HG03558 (cell line): ENCODE measurements at regions not wholly inside any gene's neighbourhood (a gene's known extent, or its start where the extent isn't known, plus 50 kb on each side); places are given as distances from the start of the nearest gene placed in this dataset.

Source experiments
- ATAC-seq: cut with Tn5 transposase; IDR thresholded peaks from one replicate; pipeline ENCODE4 v1.9.1; 2021; ENCODE audit warnings: moderate number of reproducible peaks; ENCODE audit not compliant: unreplicated experiment; ENCODE audit errors: extremely low read depth

DNA sequence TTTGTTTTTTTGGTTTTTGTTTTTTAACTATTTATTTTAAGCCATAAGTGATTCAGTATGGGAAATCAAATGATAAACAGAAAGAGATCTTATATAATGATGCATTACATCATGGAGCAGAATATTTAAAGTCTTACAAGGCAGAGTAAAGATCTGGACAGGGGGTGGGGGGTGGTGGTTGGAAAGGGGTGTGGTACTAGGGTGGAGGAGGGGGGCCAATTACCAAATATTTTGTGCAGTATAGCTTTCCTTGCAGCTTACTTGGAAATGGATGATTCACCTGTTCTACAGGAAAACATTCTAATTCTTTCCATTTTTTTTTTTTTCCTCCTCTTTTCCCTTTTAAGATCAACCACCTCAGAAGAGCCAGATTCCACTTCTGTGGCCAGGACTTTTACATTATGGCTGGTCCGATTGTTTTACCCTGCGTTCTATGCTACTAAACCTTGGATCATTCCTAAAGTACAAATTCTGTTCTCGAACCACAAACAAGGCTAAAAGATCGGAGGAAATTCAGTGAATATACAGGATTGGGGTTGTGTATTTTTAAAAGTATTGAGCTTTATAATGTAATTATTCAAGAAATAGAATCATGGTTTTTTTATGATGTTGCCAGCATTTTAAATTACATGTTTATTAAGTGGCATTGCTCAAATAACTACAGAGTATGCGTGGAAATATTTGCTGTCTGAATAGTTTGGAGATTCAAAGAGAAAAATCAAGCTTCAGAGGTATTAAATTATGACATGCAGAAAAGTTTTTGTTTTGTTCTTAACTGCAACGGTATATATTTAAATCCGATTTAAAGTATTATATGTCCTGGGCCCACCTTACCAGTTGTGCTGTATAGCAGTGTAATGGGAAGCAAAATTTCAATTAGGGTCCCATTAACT, 859.5 kb downstream of the USP25 start:
- no peak for ATAC-seq

DNA sequence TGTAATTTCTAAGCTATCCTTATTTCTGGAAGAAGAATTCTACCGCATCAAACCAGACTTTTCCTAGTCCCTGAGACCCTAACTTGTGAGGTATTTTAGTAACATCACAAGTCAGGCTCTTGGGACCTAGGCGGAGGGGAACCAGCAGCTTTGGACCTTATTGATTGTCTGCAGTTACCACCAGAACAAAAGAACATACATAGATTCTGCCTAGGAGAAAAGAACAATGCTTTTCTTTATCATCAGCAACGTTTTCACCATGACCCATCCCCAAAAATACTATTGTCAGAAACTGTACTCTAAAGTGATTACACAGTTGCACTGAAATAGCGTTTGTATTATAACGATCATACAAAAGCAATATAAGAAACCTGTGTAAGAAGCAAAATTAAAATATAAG, 860.4 kb downstream of the USP25 start:
- no peak for ATAC-seq

DNA sequence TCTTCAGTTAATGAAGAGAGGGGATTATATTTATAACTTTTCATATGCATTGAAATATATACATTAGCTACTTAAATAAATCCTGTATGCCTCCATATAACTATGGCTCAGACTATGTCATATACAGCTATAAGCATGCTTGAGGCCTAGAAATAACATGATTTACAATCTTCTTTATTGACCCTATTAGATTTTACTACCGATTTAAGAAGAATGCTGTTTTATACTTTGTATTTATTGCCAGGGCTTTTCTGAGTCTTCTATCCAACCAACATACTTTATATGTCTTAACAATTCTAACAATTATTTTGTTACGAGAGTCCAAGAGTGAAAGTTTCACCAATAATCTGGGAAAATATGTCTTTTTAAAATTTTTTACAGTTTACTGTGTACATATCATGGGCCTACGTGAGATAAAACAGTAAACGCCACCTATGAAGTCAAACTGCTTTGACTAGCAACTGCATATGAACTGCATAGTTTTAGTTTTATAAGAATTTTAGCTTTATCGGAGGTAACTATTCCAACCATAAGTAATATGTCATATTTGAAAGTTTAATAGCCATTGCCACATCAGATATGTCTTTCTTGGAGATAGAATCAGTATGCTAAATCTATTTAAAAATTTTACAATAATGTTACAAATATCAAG, 861.0 kb downstream of the USP25 start:
- ATAC-seq, result no peak

DNA sequence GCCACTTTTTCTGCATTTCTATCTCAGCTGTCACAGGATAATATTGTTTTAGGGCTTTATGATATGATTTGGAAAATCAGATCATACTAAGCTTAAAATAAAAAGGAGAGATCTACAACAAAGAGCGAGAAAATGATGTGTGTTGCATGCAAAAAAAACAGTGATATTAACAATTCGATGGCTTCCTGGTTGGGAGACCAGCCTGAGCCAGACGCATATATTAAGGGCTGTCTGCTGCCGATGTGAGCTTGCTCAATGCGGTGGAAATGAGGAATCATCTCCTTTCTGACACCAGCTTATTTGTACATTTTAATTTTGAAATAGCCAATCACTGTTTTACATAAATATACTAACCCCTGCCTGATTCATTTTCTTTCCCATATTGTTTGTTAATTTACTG, 862.6 kb downstream of the USP25 start:
- ATAC-seq, result no peak

DNA sequence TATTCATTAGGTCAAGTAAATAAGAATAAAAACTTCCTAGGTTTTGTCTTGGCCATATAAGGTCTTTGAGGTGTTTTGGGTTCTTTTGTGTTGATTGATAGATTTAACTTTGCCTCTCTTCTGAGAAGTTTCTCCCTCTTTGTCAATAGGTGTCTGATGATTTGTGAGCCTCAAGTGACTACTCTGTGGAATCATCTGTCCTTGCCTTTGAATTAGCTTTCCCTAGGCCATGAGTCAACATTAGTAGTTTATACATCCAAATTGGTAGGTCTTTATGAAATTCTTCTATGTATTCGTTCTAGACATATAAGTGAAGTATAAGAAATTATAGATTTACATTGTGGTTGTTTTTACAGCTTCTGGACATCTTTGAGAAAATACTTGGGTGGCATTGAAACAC, 864.4 kb downstream of the USP25 start:
- ATAC-seq, result no peak

DNA sequence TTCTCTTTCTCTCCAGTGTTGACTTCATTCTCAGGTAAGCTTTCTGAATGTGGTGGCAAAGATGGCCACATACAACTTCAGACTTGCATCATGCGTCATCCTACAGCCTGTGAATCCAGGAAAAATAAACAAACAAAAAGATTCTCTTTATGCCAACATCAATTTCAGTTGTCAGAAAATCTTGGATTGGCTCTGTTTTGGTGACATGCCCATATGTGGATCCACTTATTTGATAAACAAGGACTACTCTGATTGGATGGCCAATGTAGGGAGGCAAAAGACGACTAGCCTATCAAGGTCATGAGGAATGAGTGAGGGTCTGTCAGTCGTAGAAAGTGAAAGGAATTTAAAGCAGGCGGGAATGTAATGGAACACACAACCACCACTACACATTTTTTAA, 866.6 kb downstream of the USP25 start:
- ATAC-seq, result no peak

DNA sequence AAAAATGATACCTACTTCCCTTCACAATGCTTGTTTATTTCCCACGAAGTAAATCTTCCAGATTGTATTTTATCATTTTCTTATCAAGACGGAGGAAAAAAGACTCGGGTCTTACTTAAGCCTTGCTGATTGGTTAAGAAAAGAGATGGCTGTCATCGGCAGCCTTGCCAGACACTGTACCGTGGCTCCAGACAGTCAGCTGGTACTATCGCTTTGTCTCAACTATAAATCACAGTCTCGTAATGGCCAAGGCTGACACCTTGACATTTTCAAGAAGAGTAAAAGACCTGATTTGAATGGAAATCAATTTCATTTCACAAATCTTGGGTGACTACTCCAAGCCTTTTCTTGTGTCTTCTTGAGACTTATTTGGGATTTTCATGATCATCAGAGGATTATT, 868.0 kb downstream of the USP25 start:
- ATAC-seq, result no peak

DNA sequence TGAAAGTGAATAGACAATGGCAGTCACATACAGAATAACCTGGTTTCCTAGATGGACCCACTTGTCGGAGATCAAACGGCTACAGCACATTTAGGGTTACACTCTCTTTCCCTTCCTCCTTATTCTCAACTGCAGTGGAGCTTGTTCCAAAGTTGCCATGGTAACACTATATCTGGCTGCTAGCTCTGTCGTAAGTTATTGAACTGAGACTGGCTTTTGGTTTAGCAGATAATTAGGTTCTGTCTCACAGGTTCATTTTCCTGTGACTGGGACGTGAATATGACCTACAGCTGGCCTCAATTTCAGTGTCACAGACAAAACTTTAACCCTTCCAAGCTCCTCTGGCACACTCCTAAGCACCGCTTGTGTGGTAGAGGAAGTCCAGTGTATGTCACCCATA, 875.8 kb downstream of the USP25 start:
- no peak for ATAC-seq

DNA sequence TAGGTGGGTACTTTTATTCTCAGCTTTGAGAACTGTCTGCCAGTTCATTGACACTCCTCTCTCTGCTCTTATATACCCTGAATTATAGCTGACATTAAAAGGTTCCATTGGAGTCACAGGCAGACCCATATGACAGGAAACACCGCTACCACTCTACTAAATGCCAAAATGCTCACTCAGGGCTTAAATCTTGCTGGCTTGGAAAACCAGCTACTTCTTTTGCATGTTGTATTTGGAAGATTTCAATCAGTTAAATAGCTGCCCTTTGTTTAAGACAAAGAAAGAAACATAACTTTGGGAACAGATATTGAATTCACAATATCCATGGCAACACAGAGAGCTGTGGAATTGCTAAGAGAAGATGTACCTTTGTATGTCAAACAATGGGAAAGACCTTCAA, 876.5 kb downstream of the USP25 start:
- ATAC-seq, result no peak

DNA sequence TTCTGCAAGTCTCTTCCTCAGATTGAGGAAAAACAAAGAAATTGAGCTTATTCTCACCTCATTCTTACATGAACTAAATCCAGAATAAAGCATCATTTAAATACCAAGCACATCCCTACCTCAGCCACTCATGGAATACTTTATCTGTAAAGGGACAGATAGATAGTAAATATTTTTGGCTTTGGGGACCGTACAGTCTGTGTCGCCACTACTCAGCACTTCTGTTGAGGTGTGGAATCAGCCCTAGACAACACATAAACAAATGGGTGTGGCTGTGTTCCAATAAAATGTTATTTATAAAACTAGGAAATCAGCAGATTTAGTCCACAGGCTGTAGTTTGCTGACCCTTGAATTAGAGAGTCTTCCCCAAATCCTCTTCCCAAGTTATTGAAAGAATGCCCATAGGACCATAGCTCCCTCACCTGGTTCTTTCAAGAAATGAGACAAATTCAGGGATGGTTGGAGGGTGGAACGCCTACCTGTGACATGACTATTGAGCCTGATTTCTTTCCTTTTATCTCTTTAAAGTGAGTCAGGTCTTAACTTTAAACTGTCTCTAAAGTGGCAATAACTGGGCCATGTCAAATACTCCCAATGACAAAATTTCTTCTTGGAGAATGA, 878.5 kb downstream of the USP25 start:
- no peak for ATAC-seq

DNA sequence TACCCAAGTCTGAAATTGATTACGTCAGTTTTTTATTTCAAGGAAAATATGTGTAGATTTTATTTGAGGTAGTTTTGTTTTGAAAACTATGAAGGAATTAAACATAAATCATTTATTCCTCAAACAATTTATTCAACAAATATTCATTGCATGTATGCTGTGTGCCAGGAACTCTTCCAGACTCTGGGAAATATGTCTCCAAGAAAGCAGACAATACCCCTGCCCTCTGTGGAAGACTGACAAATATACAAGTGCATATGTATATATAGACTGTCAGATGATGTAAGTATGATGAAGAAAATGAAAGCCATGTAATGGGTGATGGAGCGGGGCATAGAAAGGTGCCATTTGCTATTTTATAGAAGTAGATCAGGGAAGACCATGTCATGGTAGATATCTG, 889.5 kb downstream of the USP25 start:
- ATAC-seq, result no peak

DNA sequence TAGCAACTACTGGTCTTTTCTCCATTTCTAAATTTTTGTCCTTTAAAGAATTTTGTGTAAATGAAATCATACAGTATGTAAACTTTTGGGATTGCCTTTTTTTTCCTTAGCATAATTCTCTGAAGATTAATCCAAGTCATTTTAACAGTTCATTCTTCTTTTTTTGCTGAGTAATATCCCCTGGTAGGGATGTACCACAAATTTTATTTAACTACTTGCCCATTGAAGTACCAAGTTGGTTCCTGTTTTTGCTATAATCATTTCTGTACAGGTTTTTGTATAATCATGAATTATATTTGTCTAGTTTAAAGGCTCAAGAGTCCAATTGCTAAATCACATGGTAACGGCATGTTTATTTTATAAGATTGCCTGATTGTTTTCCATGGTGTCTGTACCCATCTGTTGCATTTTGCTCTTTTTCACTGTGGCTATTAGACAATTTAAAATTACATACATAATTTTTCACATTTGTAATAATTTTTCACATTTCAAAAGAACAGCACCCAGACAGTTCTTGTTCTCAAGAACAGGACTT, 891.1 kb downstream of the USP25 start:
- ATAC-seq, result no peak

DNA sequence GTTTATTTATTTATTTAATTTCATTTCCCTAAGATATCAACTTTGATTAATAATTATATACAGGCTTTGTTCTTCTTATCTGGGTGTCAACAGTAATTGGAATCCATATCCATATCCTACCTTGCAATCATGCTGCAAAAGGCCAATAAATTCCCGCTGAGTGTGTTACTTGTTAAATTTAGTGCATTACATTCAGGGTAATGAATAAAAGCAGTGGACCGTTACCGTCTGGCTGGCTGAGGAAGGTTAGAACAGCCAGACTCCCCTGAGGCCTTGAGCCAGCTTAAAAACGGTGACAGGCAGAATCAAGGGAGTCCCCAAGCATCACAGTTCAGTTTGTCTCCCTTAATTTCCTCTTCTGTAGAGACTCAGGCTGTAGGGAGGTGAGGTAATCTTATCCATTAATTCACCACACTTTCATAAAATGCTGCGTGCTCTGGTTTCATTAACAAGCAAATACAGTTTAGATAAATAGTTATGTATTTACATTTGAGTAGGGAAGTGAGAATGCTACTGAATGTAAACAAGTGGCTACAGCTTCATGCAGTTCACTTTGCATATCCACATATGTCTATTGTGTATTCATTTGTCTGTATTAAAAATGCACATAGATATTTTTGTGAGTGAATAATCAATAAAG, 888.2 kb upstream of the CXADR start:
- no peak for ATAC-seq

DNA sequence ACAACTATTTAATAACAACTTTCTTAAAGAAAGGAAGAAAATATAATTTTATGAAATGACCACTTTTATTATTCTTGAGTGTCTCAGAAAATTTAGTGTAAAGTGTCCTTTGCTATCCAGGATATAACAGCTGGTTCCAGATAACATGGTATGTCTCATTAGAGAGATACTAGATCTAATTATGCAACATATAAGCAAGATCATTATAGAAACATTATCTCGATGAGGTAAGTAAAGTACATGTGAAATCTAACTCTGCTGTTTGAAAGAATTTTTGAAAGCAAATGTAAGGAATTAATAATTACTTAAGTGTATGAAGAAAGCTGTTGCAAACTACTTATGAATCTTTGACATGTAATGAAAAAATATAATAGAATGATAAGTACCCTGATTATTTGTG, 887.4 kb upstream of the CXADR start:
- ATAC-seq, result no peak

DNA sequence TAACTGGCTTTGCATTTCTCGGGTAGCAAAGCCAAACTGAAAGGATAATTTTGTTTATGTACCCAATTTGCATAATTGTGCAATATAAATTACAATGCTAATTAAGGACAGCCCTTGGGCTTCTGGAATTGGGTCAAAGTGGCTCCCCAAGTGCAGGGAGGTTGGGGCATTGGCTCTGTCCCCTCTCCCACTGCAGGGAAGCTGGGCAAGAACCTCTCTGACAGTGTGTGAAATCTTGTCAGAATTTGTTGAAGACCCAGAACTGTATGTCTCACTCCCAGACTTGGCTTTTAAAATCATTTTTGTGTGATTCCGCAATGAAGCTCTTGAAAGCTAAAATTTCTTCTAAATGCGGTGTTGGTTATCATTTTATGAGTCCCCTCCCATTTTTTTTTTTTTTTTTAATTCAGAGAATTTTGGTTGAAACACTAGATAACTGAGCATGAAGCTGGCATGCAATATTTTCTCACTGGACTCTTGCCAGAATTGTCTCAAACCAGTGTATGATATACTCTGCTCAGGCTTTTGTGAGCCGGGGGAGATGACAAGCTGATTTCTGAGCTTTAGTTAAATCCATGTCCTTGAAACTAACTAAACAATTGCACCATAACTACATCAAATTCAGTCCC, 878.9 kb upstream of the CXADR start:
- no peak for ATAC-seq

DNA sequence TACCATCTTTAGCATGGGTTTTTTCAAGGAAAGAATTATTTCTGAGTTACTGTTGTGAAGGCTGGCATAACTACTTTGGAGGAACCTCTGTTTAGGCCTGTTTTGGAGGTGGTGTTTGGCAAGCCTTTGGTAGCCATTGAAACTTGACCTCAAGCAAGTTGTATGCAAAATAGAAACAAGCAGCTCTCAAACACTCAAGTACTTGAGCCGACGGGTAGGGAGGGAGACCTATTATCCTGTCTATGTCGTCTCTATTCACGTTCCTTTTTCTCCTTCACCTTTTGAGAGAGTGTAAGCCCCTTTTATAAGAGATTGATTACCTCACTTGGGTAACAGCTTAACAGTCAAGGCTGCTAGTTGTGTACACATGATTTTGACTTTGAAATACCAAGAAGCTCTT, 878.3 kb upstream of the CXADR start:
- ATAC-seq, result no peak

DNA sequence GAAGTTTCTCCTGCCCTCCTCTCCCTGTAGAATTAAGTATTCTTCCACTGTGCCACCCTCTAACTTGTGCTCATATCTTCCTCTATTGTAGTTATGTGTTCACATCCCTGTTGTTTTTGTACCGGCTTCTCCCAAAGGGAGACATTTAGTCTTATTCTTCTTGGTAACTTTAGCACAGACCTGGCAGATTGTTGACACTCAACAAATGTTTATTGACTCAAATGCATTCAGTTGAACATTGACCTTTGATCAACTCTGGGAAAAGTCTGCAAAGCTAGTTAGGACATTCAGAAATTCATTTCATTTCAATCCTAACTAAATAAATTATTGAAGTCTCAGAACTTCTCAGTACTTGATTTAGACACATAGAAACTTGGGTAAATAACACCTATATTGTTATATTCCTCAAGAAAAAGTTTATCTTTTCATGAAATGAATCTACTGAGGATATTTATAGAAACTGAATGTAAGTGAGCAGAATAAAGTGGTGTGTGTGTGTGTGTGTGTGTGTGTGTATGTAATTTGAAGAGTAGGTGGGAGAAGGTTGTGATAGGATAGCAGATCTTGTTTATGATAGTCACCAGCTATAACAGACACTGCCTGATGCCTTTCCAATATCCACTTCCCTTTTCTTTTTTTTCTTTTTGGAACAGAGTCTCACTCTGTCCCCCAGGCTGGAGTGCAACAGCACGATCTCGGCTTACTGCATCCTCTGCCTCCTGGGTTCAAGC, 872.4 kb upstream of the CXADR start:
- ATAC-seq, result no peak

DNA sequence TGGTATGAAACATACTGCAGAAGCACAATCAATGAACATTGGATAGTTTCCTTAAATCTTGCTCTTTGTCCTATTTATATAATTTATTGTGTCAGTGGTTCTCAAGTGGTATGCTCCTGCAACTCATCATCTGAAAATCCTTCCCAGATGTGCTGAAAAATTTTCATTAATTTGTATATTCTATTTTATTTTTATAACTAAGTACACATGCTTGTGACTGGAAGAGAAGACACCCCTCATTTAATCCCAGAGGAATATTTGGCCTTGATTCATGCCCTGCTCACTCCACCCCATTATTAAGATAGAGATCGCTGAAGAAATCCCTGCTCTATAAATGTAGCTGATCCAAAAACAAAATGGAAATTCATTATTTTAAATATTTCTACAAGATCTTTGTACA, 870.5 kb upstream of the CXADR start:
- no peak for ATAC-seq

DNA sequence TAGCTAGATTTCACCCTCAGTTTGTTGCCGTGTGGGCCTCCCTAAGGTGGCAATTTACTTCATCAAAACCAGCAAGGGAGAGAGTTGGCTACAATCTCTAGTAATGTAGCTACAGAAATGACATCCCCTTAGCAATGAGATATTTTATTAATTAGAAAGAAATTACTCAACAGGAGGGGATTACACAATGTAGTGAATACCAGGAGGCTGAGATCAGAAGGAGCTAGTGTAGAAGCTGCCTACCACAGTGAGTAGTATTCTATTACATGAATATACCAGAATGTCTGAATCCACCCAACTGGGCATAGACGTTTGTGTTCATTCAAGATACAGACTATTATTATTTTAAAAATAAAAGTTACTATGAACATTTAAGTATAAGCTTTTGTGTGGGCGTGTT, 868.2 kb upstream of the CXADR start:
- no peak for ATAC-seq
